ENCODE measurements at regions not wholly inside any gene's neighbourhood (a gene's known extent, or its start where the extent isn't known, plus 50 kb on each side); places are given as distances from the start of the nearest gene placed in this dataset.
A peak's percentile ranks its signal among the peaks of the same experiment; 100 is the strongest.
"Not testable (repeated sequence)": the region's sequence is repeated elsewhere in the genome, so short reads cannot be mapped to it uniquely, and the experiment has no call there.

GRCh38 chr7:121501566-121501965 is 105.5 kb upstream of the FAM3C start:
- H3K36me3 ChIP-seq (ENCODE audit: control insufficient read depth, insufficient read depth, low read length) = no peaks in the 10 kb centered on the region
- WGBS (ENCODE audit: insufficient coverage) = no CpG with 5 or more reads among the region's 1 CpG
- no peak for DNase-seq

GRCh38 chr7:121500360-121501058 is 104.4 kb upstream of the FAM3C start:
- WGBS (ENCODE audit: insufficient coverage) = no CpG with 5 or more reads among the region's 2 CpGs
- H3K27me3 ChIP-seq (ENCODE audit: control insufficient read depth, insufficient read depth, low read length) = no peaks in the 10 kb centered on the region
- no peak for DNase-seq
- no peak overlapping the region for H3K4me3 ChIP-seq (ENCODE audit: low read length)
- H3K36me3 ChIP-seq (ENCODE audit: control insufficient read depth, insufficient read depth, low read length) = no peaks in the 10 kb centered on the region
- H3K27ac ChIP-seq (ENCODE audit: low read length) = no peak overlapping the region
- no peaks in the 10 kb centered on the region for H3K4me1 ChIP-seq (ENCODE audit: control insufficient read depth, insufficient read depth, low read length)
- peaks cover 5% of the 10 kb centered on the region for H3K9me3 ChIP-seq (replicated peaks; ENCODE audit: control insufficient read depth, low read depth, low read length)

More at GRCh38 chr7:121501566-121501965, 105.5 kb upstream of the FAM3C start:
- Histone ChIP-seq H3K9me3 (replicated peaks; ENCODE audit: control insufficient read depth, low read depth, low read length) (peaks cover 11% of the 10 kb centered on the region), H3K4me1 (ENCODE audit: control insufficient read depth, insufficient read depth, low read length) (no peaks in the 10 kb centered on the region), H3K4me3 (ENCODE audit: low read length) (no peak overlapping the region), H3K27ac (ENCODE audit: low read length) (no peak overlapping the region), H3K27me3 (ENCODE audit: control insufficient read depth, insufficient read depth, low read length) (no peaks in the 10 kb centered on the region)

- H3K36me3 ChIP-seq (ENCODE audit: control insufficient read depth, insufficient read depth, low read length) = no peaks in the 10 kb centered on the region
- WGBS (ENCODE audit: insufficient coverage) = no CpG with 5 or more reads among the region's 4 CpGs
- peak; percentile 31 for DNase-seq
- H3K27ac ChIP-seq (ENCODE audit: low read length) = no peak overlapping the region
- H3K4me3 ChIP-seq (ENCODE audit: low read length) = no peak overlapping the region
- H3K4me1 ChIP-seq (ENCODE audit: control insufficient read depth, insufficient read depth, low read length) = no peaks in the 10 kb centered on the region
- no peaks in the 10 kb centered on the region for H3K27me3 ChIP-seq (ENCODE audit: control insufficient read depth, insufficient read depth, low read length)
- H3K9me3 ChIP-seq (replicated peaks; ENCODE audit: control insufficient read depth, low read depth, low read length) = no peaks in the 10 kb centered on the region
Observed at GRCh38 chr7:121499624-121500023, 103.5 kb upstream of the FAM3C start.

- no peak overlapping the region for H3K4me3 ChIP-seq (ENCODE audit: low read length)
- H3K36me3 ChIP-seq (ENCODE audit: control insufficient read depth, insufficient read depth, low read length) = no peaks in the 10 kb centered on the region
- H3K27ac ChIP-seq (ENCODE audit: low read length) = no peak overlapping the region
- no peaks in the 10 kb centered on the region for H3K27me3 ChIP-seq (ENCODE audit: control insufficient read depth, insufficient read depth, low read length)
- H3K9me3 ChIP-seq (replicated peaks; ENCODE audit: control insufficient read depth, low read depth, low read length) = no peaks in the 10 kb centered on the region
- H3K4me1 ChIP-seq (ENCODE audit: control insufficient read depth, insufficient read depth, low read length) = no peaks in the 10 kb centered on the region
- WGBS (ENCODE audit: insufficient coverage) = no CpG with 5 or more reads among the region's 1 CpG
- DNase-seq = no peak
Observed at GRCh38 chr7:121498816-121499215, 102.7 kb upstream of the FAM3C start.

GRCh38 chr7:121497545-121497944 is 101.4 kb upstream of the FAM3C start:
- DNase-seq; H3K27ac ChIP-seq (ENCODE audit: low read length); H3K27me3 ChIP-seq (ENCODE audit: control insufficient read depth, insufficient read depth, low read length); H3K36me3 ChIP-seq (ENCODE audit: control insufficient read depth, insufficient read depth, low read length); H3K4me3 ChIP-seq (ENCODE audit: low read length); H3K9me3 ChIP-seq (replicated peaks; ENCODE audit: control insufficient read depth, low read depth, low read length); H3K4me1 ChIP-seq (ENCODE audit: control insufficient read depth, insufficient read depth, low read length): not testable (repeated sequence)
- WGBS (ENCODE audit: insufficient coverage) = 100% methylated on average over 1 of the region's 4 CpGs

- no peak overlapping the region for H3K27ac ChIP-seq (ENCODE audit: low read length)
- H3K27me3 ChIP-seq (ENCODE audit: control insufficient read depth, insufficient read depth, low read length) = no peaks in the 10 kb centered on the region
- no peak overlapping the region for H3K4me3 ChIP-seq (ENCODE audit: low read length)
- no peaks in the 10 kb centered on the region for H3K4me1 ChIP-seq (ENCODE audit: control insufficient read depth, insufficient read depth, low read length)
- H3K36me3 ChIP-seq (ENCODE audit: control insufficient read depth, insufficient read depth, low read length) = no peaks in the 10 kb centered on the region
- no peak for DNase-seq
- H3K9me3 ChIP-seq (replicated peaks; ENCODE audit: control insufficient read depth, low read depth, low read length) = no peaks in the 10 kb centered on the region
Observed at GRCh38 chr7:121494516-121494915, 98.4 kb upstream of the FAM3C start.

GRCh38 chr7:121493553-121493952 is 97.4 kb upstream of the FAM3C start:
- no CpG with 5 or more reads among the region's 1 CpG for WGBS (ENCODE audit: insufficient coverage)
- H3K9me3 ChIP-seq (replicated peaks; ENCODE audit: control insufficient read depth, low read depth, low read length) = no peaks in the 10 kb centered on the region

GRCh38 chr7:121490309-121490708 is 94.2 kb upstream of the FAM3C start:
- no peaks in the 10 kb centered on the region for H3K27me3 ChIP-seq (ENCODE audit: control insufficient read depth, insufficient read depth, low read length)
- no peak overlapping the region for H3K4me3 ChIP-seq (ENCODE audit: low read length)
- H3K27ac ChIP-seq (ENCODE audit: low read length) = no peak overlapping the region
- DNase-seq = no peak
- no peaks in the 10 kb centered on the region for H3K9me3 ChIP-seq (replicated peaks; ENCODE audit: control insufficient read depth, low read depth, low read length)
- H3K4me1 ChIP-seq (ENCODE audit: control insufficient read depth, insufficient read depth, low read length) = peaks cover 3% of the 10 kb centered on the region
- no CpG with 5 or more reads among the region's 5 CpGs for WGBS (ENCODE audit: insufficient coverage)
- no peaks in the 10 kb centered on the region for H3K36me3 ChIP-seq (ENCODE audit: control insufficient read depth, insufficient read depth, low read length)

More at GRCh38 chr7:121493553-121493952, 97.4 kb upstream of the FAM3C start:
- no peak for DNase-seq
- Histone ChIP-seq H3K4me3 (ENCODE audit: low read length) (no peak overlapping the region), H3K27ac (ENCODE audit: low read length) (no peak overlapping the region), H3K36me3 (ENCODE audit: control insufficient read depth, insufficient read depth, low read length) (no peaks in the 10 kb centered on the region), H3K4me1 (ENCODE audit: control insufficient read depth, insufficient read depth, low read length) (no peaks in the 10 kb centered on the region), H3K27me3 (ENCODE audit: control insufficient read depth, insufficient read depth, low read length) (no peaks in the 10 kb centered on the region)

- no peak overlapping the region for H3K4me3 ChIP-seq (ENCODE audit: low read length)
- peaks cover 3% of the 10 kb centered on the region for H3K4me1 ChIP-seq (ENCODE audit: control insufficient read depth, insufficient read depth, low read length)
- H3K36me3 ChIP-seq (ENCODE audit: control insufficient read depth, insufficient read depth, low read length) = no peaks in the 10 kb centered on the region
- no CpG with 5 or more reads among the region's 2 CpGs for WGBS (ENCODE audit: insufficient coverage)
- H3K27ac ChIP-seq (ENCODE audit: low read length) = no peak overlapping the region
- no peaks in the 10 kb centered on the region for H3K27me3 ChIP-seq (ENCODE audit: control insufficient read depth, insufficient read depth, low read length)
- no peak for DNase-seq
- no peaks in the 10 kb centered on the region for H3K9me3 ChIP-seq (replicated peaks; ENCODE audit: control insufficient read depth, low read depth, low read length)
Observed at GRCh38 chr7:121489440-121489839, 93.3 kb upstream of the FAM3C start.

- Histone ChIP-seq H3K4me3 (ENCODE audit: low read length) (no peak overlapping the region), H3K36me3 (ENCODE audit: control insufficient read depth, insufficient read depth, low read length) (no peaks in the 10 kb centered on the region), H3K4me1 (ENCODE audit: control insufficient read depth, insufficient read depth, low read length) (peaks cover 3% of the 10 kb centered on the region), H3K27me3 (ENCODE audit: control insufficient read depth, insufficient read depth, low read length) (no peaks in the 10 kb centered on the region), H3K9me3 (replicated peaks; ENCODE audit: control insufficient read depth, low read depth, low read length) (no peaks in the 10 kb centered on the region), H3K27ac (ENCODE audit: low read length) (no peak overlapping the region)
- DNase-seq = no peak
- 94% methylated on average over 2 of the region's 3 CpGs for WGBS (ENCODE audit: insufficient coverage)
Observed at GRCh38 chr7:121488111-121488650, 92.1 kb upstream of the FAM3C start.

GRCh38 chr7:121486590-121486989 is 90.5 kb upstream of the FAM3C start:
- Histone ChIP-seq H3K9me3 (replicated peaks; ENCODE audit: control insufficient read depth, low read depth, low read length) (no peaks in the 10 kb centered on the region), H3K4me3 (ENCODE audit: low read length) (no peak overlapping the region), H3K27me3 (ENCODE audit: control insufficient read depth, insufficient read depth, low read length) (no peaks in the 10 kb centered on the region), H3K36me3 (ENCODE audit: control insufficient read depth, insufficient read depth, low read length) (no peaks in the 10 kb centered on the region), H3K4me1 (ENCODE audit: control insufficient read depth, insufficient read depth, low read length) (peaks cover 3% of the 10 kb centered on the region), H3K27ac (ENCODE audit: low read length) (no peak overlapping the region)
- no peak for DNase-seq
- no CpG with 5 or more reads among the region's 1 CpG for WGBS (ENCODE audit: insufficient coverage)

All from muscle of leg (tissue), 3 donors.